Sigmoid colon (tissue), 6 donors: ENCODE measurements at regions not wholly inside any gene's neighbourhood (a gene's known extent, or its start where the extent isn't known, plus 50 kb on each side); places are given as distances from the start of the nearest gene placed in this dataset.
"Not testable (repeated sequence)": the region's sequence is repeated elsewhere in the genome, so short reads cannot be mapped to it uniquely, and the experiment has no call there.

Source experiments
- DNase-seq: peaks from one replicate; pipeline ENCODE4 v3.0.0-alpha.2; 2019
- H3K27ac ChIP-seq, 4 donors: fragments of 200-600 bp; sonication (generic); one replicate each; pipeline ENCODE4 v1.5.1; 2016 to 2019; ENCODE audit warnings: mild to moderate bottlenecking in 1 of 4
- H3K27me3 ChIP-seq, 3 donors: fragments of 200-600 bp; sonication (generic); one replicate each; pipeline ENCODE4 v1.5.1; 2019; ENCODE audit warnings: mild to moderate bottlenecking in 1 of 3
- H3K36me3 ChIP-seq, 4 donors: fragments of 200-600 bp; sonication (generic); one replicate each; pipeline ENCODE4 v1.5.1; 2016 to 2019
- H3K4me1 ChIP-seq, 4 donors: fragments of 200-600 bp; sonication (generic); one replicate each; pipeline ENCODE4 v1.5.1; 2017 to 2019
- H3K4me3 ChIP-seq, 4 donors: fragments of 200-600 bp; sonication (generic); one replicate each; pipeline ENCODE4 v1.5.1; 2017 to 2019; ENCODE audit warnings: mild to moderate bottlenecking in 2 of 4, moderate library complexity in 1 of 4
- H3K9me3 ChIP-seq, 4 donors: fragments of 200-600 bp in 3 of 4; sonication (generic) in 3 of 4; one replicate each; pipeline versions ENCODE4 v1.5.1 to v1.6.1; 2013 to 2019
- EP300 ChIP-seq, 4 donors: sonication (generic); formaldehyde crosslinking; IDR thresholded peaks; one replicate each; pipeline ENCODE4 v1.6.1; 2017; ENCODE audit warnings: antibody characterized with exemption in 4 of 4
- POLR2A ChIP-seq, 2 donors: fragments of 450-650 bp; IDR thresholded peaks; one replicate each; pipeline ENCODE4 v1.6.1; 2016; ENCODE audit warnings: antibody characterized with exemption in 2 of 2, mild to moderate bottlenecking in 2 of 2, moderate library complexity in 2 of 2
- POLR2AphosphoS5 ChIP-seq, 4 donors: sonication (generic); formaldehyde crosslinking; IDR thresholded peaks; one replicate each; pipeline ENCODE4 v1.6.1; 2017; ENCODE audit warnings: antibody characterized with exemption in 4 of 4
- WGBS, 2 donors: extraction: QIAGEN DNeasy Blood & Tissue Kit; methylation state at CpG; one replicate each; pipeline ENCODE4 v1.1.7; 2013; 5-methylcytosine and 5-hydroxymethylcytosine counted together
- intact Hi-C: fragments of 100-400 bp; cut with DNase I; formaldehyde crosslinking; loops from one replicate; pipeline ENCODE4 v1.15.1; 2023
- TF ChIP-seq, protein P1 (sequence below), 4 experiments: fragments of 450-650 bp in 3 of 4; fragments of 200-600 bp in 1 of 4; IDR thresholded peaks; one replicate each; pipeline ENCODE4 v1.5.1; 2016 to 2019; ENCODE audit warnings: antibody characterized with exemption in 4 of 4, mild to moderate bottlenecking in 3 of 4, moderate library complexity in 2 of 4
- donor health status: healthy with polysubstance abuse.
- donor health status: healthy.

DNA sequence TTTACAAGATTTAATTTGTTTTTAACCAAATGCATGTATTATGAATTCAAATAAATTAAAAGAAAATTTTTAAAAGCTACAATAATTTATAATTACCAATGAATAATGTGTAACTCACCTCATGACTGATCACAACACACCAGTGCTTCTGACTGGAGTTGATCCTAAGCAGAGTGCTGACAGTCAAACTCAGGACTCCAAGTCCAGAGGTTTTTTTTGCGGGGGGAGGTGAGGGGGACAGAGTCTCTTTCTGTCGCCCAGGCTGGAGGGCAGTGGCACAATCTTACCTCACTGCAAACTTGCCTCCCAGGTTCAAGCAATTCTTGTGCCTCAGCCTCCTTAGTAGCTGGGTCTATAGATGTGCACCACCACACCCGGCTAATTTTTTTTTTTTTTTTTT lies 71.0 kb upstream of the MELK start:
- H3K9me3 ChIP-seq, result no peaks in the 10 kb centered on the region
- H3K36me3 ChIP-seq, result no peaks in the 10 kb centered on the region
- intact Hi-C loops, result no loop called here
- no peak overlapping the region for H3K4me3 ChIP-seq
- no peaks in the 10 kb centered on the region for H3K27me3 ChIP-seq
- no peaks in the 10 kb centered on the region for H3K4me1 ChIP-seq
- 89% methylated on average over 3 of the region's 3 CpGs for WGBS, 2 donors
- TF ChIP-seq POLR2A (IDR thresholded peaks at IDR 0.05) (no peak), POLR2AphosphoS5 (IDR thresholded peaks at IDR 0.05) (no peak), EP300 (IDR thresholded peaks at IDR 0.05) (no peak)
- TF ChIP-seq, protein P1, sequence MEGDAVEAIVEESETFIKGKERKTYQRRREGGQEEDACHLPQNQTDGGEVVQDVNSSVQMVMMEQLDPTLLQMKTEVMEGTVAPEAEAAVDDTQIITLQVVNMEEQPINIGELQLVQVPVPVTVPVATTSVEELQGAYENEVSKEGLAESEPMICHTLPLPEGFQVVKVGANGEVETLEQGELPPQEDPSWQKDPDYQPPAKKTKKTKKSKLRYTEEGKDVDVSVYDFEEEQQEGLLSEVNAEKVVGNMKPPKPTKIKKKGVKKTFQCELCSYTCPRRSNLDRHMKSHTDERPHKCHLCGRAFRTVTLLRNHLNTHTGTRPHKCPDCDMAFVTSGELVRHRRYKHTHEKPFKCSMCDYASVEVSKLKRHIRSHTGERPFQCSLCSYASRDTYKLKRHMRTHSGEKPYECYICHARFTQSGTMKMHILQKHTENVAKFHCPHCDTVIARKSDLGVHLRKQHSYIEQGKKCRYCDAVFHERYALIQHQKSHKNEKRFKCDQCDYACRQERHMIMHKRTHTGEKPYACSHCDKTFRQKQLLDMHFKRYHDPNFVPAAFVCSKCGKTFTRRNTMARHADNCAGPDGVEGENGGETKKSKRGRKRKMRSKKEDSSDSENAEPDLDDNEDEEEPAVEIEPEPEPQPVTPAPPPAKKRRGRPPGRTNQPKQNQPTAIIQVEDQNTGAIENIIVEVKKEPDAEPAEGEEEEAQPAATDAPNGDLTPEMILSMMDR (IDR thresholded peaks at IDR 0.05), result no peak
- no peak overlapping the region for H3K27ac ChIP-seq
- DNase-seq, result no peak

DNA sequence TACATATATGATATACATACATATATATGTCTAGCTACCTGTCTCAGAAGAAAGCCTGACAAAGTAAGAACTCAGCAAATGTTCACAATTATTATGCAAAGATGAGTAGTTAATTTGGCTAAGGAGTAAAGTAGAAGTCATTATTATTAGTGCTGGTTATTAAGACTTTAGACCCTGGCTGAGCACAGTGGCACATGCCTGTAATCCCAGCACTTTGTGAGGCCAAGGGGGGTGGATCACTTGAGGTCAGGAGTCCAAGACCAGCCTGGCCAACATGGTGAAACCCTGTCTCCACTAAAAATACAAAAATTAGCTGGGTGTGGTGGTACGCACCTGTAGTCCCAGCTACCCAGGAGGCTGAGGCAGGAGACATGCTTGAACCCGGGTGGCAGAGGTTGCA lies 71.8 kb upstream of the MELK start:
- not testable (repeated sequence) for H3K27me3 ChIP-seq, DNase-seq
- WGBS, 2 donors, result 68 to 80% methylated on average over 2 of the region's 2 CpGs

DNA sequence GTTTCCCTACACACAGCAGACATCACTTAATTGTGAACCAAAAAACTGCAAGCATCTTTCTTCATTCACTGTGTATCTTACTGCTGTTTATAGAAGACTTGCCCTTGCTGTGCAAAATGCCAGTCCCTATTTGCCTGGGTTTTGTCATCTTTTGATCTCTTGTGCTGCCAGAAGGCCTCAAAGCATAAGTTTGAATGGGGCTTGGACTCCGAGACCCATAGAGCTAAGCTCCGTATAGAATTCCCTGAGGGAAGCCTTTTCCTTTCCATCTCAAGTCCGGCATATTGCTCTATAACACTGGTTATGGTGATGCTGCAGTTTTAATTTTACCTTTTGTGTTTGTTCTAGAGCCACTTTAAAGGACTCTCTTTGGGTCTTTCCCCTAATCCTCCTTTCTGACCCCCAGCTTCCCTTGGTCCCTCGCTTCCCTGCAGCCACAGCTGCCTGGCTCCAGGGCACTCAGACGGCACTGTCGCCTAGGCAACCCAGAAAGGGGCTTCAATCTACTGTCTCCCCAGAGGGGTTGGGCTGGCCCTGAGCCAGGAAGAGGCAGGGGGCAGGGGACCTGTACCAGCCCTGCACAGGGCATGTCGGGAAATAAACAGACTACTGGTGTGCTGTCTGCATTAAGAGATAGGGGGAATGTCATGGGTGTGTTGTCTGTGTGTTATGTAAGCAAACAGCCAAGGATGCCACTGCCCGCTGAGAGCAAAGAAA lies 73.4 kb upstream of the MELK start:
- Histone ChIP-seq H3K4me1 (no peaks in the 10 kb centered on the region), H3K9me3 (no peaks in the 10 kb centered on the region), H3K27me3 (no peaks in the 10 kb centered on the region), H3K4me3 (no peak overlapping the region), H3K36me3 (no peaks in the 10 kb centered on the region), H3K27ac (no peak overlapping the region)
- intact Hi-C loops, result no loop called here
- 66 to 86% methylated on average over 8 of the region's 8 CpGs for WGBS, 2 donors
- no peak for DNase-seq
- no peak for TF ChIP-seq POLR2A (IDR thresholded peaks at IDR 0.05)
- TF ChIP-seq EP300 (IDR thresholded peaks at IDR 0.05), result no peak
- TF ChIP-seq POLR2AphosphoS5 (IDR thresholded peaks at IDR 0.05), result no peak
- TF ChIP-seq, protein P1 (IDR thresholded peaks at IDR 0.05), result no peak

More for the DNA sequence above, 71.8 kb upstream of the MELK start:
- H3K27ac ChIP-seq, H3K4me1 ChIP-seq, H3K36me3 ChIP-seq, intact Hi-C loops, H3K4me3 ChIP-seq, H3K9me3 ChIP-seq: not testable (repeated sequence)

DNA sequence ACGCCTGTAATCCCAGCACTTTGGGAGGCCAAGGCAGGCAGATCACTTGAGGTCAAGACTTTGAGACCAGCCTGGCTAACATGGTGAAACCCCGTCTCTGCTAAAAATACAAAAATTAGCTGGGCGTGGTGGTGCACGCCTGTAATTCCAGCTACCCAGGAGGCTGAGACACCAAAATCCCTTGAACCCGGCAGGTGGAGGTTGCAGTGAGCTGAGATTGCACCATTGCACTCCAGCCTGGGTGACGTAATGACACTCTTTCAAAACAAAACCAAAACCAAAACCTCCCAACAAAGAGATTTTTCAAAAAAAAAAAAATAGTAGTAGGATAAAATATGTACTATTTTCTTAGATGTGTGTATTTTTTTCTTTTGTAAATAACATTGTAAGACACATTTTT lies 79.1 kb upstream of the MELK start:
- DNase-seq, H3K36me3 ChIP-seq, intact Hi-C loops, H3K27me3 ChIP-seq, H3K4me3 ChIP-seq, H3K4me1 ChIP-seq, H3K9me3 ChIP-seq, H3K27ac ChIP-seq: not testable (repeated sequence)
- WGBS, 2 donors, result 58 to 72% methylated on average over 6 of the region's 6 CpGs

DNA sequence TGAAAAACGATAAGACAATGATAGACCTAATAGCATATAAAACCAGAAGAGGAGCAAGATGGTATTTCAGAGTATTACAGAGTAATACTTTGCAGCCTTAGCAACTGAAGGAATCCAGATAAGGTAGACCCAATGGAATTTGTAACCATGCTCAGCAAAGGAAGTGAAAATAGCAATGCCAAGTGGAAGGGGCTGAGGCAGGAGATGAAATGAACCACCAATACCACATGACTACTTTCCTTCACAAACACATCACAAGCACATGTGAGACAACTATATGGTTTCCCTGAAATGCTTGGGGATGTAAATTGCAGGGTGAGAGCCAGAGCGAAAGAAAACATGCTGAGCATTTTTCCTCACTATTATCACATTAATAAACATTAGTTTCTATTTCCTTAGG lies 79.8 kb upstream of the MELK start:
- TF ChIP-seq EP300 (IDR thresholded peaks at IDR 0.05) (no peak), POLR2AphosphoS5 (IDR thresholded peaks at IDR 0.05) (no peak), POLR2A (IDR thresholded peaks at IDR 0.05) (no peak)
- TF ChIP-seq, protein P1 (IDR thresholded peaks at IDR 0.05), result no peak
- H3K4me1 ChIP-seq, result peaks cover 0 to 13% (median 12%) of the 10 kb centered on the region in 4 donors
- intact Hi-C loops, result no loop called here
- H3K27me3 ChIP-seq, result no peaks in the 10 kb centered on the region
- 81 to 92% methylated on average over 2 of the region's 2 CpGs for WGBS, 2 donors
- no peaks in the 10 kb centered on the region for H3K9me3 ChIP-seq
- H3K4me3 ChIP-seq, result no peak overlapping the region
- H3K27ac ChIP-seq, result no peak overlapping the region
- H3K36me3 ChIP-seq, result no peaks in the 10 kb centered on the region
- no peak for DNase-seq

DNA sequence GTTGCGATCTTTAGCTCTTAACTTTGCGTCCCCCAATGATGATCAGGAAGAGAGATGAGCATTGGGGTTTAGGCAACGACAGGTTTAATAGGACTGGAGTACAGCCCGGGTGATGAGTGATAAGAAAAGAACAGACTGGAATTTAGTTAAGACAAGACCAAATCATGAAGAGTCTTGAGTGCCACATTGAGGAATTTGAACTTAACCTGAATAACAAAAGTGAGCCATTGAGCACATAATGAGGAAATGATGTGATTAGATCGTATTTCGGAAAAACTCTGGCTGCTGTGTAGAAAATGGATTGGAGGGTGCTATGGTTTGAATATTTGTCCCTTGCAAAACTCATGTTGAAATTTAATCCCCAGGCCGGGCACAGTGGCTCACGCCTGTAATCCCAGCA lies 83.2 kb upstream of the MELK start:
- no peaks in the 10 kb centered on the region for H3K27me3 ChIP-seq
- intact Hi-C loops, result loop anchor here (5.0 kb wide), 3 partner anchors 83 to 297 kb away; partner anchors contain the start of genes CLTA, GNE and MELK
- WGBS, 2 donors, result 96 to 97% methylated on average over 8 of the region's 8 CpGs
- no peaks in the 10 kb centered on the region for H3K36me3 ChIP-seq
- no peak overlapping the region for H3K4me3 ChIP-seq
- H3K27ac ChIP-seq, result peak overlapping the region in 3 of 4 donors; percentile 92 to 94 (median 92)
- H3K4me1 ChIP-seq, result peaks cover 0 to 33% (median 25%) of the 10 kb centered on the region in 4 donors
- no peaks in the 10 kb centered on the region for H3K9me3 ChIP-seq
- no peak for DNase-seq
- TF ChIP-seq EP300 (IDR thresholded peaks at IDR 0.05) (no peak), POLR2A (IDR thresholded peaks at IDR 0.05) (no peak), POLR2AphosphoS5 (IDR thresholded peaks at IDR 0.05) (no peak)
- TF ChIP-seq, protein P1 (IDR thresholded peaks at IDR 0.05), result no peak
